Activated CD8-positive, alpha-beta memory T cell treated with anti-CD3 and anti-CD28 coated beads for 48 hours (primary cell): ENCODE measurements at regions not wholly inside any gene's neighbourhood (a gene's known extent, or its start where the extent isn't known, plus 50 kb on each side); places are given as distances from the start of the nearest gene placed in this dataset.
"Not testable (repeated sequence)": the region's sequence is repeated elsewhere in the genome, so short reads cannot be mapped to it uniquely, and the experiment has no call there.

Experiments
- DNase-seq, 3 experiments: peaks; one replicate each; pipeline ENCODE4 v3.0.0-alpha.2; 2020; ENCODE audit warnings: low read depth in 2 of 3, low spot score in 2 of 3

DNA sequence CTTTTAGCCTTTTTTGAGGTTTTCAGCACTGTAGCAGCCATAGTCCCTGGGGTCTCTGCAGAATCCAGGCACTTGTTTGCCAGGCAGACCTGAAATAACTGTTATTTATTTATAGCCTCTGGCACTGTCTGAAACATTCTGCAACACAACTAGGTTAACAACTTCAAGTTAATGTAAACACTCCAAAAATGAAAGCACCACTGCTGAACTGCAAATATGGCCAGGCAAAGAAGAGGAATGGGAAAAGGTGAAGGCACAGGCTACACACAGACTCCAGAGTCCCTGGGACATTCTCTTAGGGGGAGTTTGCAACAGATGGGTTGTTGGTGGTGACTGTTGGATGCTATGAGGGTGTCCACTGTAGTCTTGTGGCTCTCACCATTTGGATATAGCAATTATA is 369.0 kb downstream of the MAT2B start:
- no peak for DNase-seq

- DNase-seq = not testable (repeated sequence)
Observed at GRCh38 chr5:163874912-163875311, 369.5 kb downstream of the MAT2B start.

DNA sequence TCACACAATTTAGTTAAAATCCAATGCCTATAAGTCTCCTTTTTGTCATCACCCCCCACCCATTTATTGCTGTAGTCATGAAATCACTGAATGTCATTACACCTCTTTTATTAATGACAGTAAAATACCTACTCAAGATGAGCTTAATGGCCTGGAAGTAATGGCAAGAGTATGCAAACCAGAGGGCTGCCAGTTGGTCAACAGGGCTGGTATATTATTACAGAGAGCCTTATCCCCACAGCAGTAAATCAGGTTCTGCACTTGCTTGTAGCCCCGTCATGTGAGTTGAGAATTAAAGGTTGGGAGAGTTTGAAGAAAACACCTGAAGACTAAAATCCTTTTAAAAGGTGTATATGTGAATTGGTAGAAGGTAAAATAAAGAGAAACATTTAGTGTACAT is 372.4 kb downstream of the MAT2B start:
- DNase-seq = no peak

DNA sequence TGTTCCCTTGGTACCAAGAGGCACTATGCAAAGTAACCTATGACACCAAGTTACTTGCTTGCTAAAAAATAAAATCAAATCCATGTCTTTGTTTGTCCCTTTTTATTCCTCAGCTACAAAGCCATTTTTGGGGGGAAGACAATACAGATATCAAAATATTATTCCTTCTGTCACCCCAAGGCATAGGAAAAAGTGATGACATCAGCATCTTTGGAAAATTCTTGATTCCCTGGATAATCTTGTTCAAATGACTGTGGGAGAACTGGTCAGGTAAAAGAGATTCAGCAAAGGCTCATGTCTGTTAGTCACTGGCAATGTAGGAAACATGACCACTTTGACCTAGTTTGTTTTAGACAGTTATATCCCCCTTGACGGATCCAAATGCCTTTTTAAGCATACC is 373.1 kb downstream of the MAT2B start:
- no peak for DNase-seq

DNA sequence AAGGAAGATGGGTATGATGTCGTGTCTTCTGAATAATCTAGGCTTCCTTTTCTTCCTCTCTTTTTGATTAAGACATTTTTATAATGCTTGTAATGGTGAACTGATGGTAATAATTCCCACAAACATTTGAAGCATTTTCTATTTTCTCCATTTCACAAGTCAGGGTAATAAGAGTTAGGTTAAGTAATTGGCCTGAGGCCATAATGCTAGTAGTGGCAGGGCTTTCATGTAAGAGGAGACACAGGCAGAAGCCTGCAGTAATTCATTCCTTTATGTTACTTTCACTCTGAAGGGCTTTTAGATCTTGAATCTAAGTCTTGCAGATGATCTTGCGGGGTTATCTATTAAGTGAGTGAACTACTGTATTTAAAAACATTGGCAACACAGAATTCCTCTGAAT is 374.9 kb downstream of the MAT2B start:
- no peak for DNase-seq

DNA sequence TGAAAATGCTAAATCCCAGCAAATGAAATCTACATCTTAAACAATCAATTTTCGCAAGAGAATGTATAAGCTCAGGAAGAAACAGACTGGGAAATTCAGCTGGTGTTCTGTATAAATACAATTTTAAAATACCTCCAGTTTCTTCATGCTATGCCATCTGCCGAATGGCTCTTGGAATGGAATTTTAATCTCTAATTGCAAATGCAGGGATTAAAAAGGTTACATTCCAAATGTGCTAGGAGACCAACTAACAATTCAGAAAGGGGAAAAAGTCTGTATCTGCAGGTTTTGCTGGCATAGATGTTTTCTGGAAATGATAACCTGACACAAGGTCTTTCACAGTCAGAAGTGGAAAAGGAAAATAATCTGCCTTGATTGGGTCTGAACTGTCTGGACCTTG is 379.7 kb downstream of the MAT2B start:
- DNase-seq = no peak

- no peak for DNase-seq
Observed at GRCh38 chr5:163887854-163888253, 382.4 kb downstream of the MAT2B start.

DNA sequence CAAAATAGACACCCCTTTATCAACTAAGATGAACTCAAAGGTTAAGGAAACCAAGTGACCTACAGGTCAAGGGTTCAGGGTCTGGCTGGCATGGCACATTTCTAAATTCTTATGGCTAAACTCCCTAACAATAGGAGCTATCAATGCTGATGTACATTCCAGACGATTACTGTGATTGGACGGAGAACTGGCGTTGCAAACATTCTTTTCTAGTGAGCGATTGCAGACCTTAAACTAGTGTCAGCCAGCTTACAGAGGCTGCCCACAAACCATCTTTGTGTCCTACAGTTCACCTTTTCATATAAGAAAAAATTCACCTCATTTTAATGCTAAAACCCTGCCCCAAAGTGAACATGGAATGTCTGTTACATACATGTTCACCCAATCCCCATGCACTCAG is 382.9 kb downstream of the MAT2B start:
- DNase-seq = no peak

- DNase-seq = no peak
Observed at GRCh38 chr5:163889369-163889768, 383.9 kb downstream of the MAT2B start.

DNA sequence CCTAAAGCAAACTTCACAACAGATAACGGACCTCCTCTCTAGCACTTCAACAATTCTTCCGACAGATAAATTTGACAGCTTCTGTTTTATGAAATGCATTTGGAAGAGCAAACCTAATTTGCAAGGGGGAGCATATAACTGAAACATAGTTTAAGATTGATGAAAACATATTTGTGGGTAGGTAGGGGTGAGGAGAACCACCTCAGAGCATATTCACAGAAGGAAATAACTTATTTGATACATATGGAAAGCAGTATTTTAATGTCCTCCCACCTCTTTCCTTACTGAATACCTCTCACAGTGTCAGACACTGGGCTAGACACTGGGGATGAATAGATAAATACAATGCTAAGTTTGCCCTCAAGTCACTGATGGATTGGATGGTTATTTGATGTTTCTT is 384.8 kb downstream of the MAT2B start:
- DNase-seq = no peak

GRCh38 chr5:163893281-163893680 is 387.9 kb downstream of the MAT2B start:
- no peak for DNase-seq

DNA sequence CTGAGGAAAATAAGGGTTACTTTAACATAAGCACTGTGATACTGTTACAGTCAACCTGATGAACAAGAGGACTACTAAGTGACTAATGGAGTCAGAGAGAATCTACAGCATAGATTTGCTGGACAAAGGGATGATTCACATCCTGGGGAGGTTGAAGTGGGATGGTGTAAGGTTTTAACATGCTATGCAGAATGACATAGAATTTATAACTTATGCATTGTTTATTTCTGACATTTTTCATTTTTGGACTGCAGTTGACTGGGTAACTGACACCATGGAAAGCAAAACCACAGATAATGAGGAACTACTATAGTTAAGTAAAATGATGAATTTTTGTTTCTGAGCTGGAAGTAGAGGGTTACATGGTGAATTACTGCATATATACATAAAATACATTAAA is 389.2 kb downstream of the MAT2B start:
- no peak for DNase-seq

GRCh38 chr5:163898873-163899272 is 393.5 kb downstream of the MAT2B start:
- no peak for DNase-seq

DNA sequence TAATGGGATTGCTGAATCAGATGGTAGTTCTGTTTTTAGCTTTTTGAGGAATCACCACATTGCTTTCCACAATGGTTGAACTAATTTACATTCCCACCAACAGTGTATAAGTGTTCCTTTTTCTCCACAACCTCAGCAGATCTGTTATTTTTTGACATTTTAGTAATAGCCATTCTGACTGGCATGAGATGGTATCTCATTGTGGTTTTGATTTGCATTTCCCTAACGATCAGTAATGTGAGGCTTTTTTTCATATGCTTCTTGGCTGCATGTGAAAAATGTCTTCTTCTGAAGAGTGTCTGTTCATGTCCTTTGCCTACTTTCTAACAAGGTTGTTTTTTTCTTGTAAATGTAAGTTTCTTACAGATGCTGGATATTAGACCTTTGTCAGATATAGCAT is 402.4 kb downstream of the MAT2B start:
- not testable (repeated sequence) for DNase-seq

- no peak for DNase-seq
Observed at GRCh38 chr5:163908253-163908652, 402.8 kb downstream of the MAT2B start.

GRCh38 chr5:163910226-163910625 is 404.8 kb downstream of the MAT2B start:
- no peak for DNase-seq

- no peak for DNase-seq
Observed at GRCh38 chr5:163912046-163912445, 406.6 kb downstream of the MAT2B start.

- DNase-seq = no peak
Observed at GRCh38 chr5:163913548-163913947, 408.1 kb downstream of the MAT2B start.

GRCh38 chr5:163914910-163915309 is 409.5 kb downstream of the MAT2B start:
- DNase-seq = no peak

GRCh38 chr5:163915481-163915961 is 410.1 kb downstream of the MAT2B start:
- no peak for DNase-seq

DNA sequence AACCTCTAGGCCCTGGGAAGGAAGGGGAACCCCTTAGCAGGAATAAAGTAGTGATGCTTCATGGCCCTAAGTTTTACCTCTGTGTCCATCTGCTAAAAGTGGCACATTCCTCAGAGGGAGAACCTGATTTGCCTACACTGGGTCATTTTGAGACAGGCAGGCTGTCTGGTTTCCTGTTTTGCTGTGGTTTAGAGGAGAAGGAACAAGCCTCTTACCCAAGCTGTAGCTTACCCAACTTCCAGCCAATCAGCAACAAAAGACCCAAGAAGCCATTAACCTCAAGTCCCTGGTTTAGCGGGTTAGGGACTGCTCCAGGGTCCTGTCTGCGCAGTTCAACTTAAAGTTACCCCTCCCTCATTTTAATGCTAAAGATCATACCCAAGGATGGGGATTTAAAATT is 411.0 kb downstream of the MAT2B start:
- DNase-seq = no peak

GRCh38 chr5:163916861-163917260 is 411.4 kb downstream of the MAT2B start:
- DNase-seq = no peak

- DNase-seq = no peak
Observed at GRCh38 chr5:163917747-163918146, 412.3 kb downstream of the MAT2B start.

DNA sequence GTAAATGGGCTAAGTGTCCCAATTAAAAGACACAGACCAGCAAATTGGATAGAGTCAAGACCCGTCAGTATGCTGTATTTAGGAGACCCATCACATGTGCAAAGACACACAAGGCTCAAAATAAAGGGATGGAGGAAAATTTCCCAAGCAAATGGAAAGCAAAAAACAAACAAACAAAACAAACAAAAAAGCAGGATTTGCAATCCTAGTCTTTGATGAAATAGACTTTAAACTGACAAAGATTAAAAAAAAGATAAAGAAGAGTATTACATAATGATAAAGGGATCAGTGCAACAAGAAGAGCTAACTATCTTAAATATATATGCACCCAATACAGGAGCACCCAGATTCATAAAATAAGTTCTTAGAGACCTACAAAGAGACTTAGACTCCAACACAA is 429.6 kb downstream of the MAT2B start:
- DNase-seq = not testable (repeated sequence)
